ENCODE measurements at regions not wholly inside any gene's neighbourhood (a gene's known extent, or its start where the extent isn't known, plus 50 kb on each side); places are given as distances from the start of the nearest gene placed in this dataset.
"Not testable (repeated sequence)": the region's sequence is repeated elsewhere in the genome, so short reads cannot be mapped to it uniquely, and the experiment has no call there.

GRCh38 chr20:12847872-12848271 is 160.9 kb upstream of the SPTLC3 start:
- no peak for DNase-seq (ENCODE audit: extremely low read depth, low read depth)
- H3K4me3 ChIP-seq (replicated peaks; ENCODE audit: low read depth, low read length), result no peak overlapping the region
- no peak for TF ChIP-seq CTCF (IDR thresholded peaks at IDR 0.05; ENCODE audit: low read depth, low read length, missing control alignments)

- TF ChIP-seq CTCF (IDR thresholded peaks at IDR 0.05; ENCODE audit: low read depth, low read length, missing control alignments), result no peak
- DNase-seq (ENCODE audit: extremely low read depth, low read depth), result no peak
- H3K4me3 ChIP-seq (replicated peaks; ENCODE audit: low read depth, low read length), result no peak overlapping the region
These were observed 159.4 kb upstream of the SPTLC3 start for GRCh38 chr20:12849225-12849910.

GRCh38 chr20:12857643-12858042 is 151.1 kb upstream of the SPTLC3 start:
- DNase-seq (ENCODE audit: extremely low read depth, low read depth), result not testable (repeated sequence)

GRCh38 chr20:12860619-12861247 is 148.0 kb upstream of the SPTLC3 start:
- DNase-seq (ENCODE audit: extremely low read depth, low read depth), result no peak
- no peak for TF ChIP-seq CTCF (IDR thresholded peaks at IDR 0.05; ENCODE audit: low read depth, low read length, missing control alignments)
- H3K4me3 ChIP-seq (replicated peaks; ENCODE audit: low read depth, low read length), result no peak overlapping the region

More at GRCh38 chr20:12857643-12858042, 151.1 kb upstream of the SPTLC3 start:
- not testable (repeated sequence) for H3K4me3 ChIP-seq (replicated peaks; ENCODE audit: low read depth, low read length)

GRCh38 chr20:12869669-12870068 is 139.1 kb upstream of the SPTLC3 start:
- no peak for TF ChIP-seq CTCF (IDR thresholded peaks at IDR 0.05; ENCODE audit: low read depth, low read length, missing control alignments)
- DNase-seq (ENCODE audit: extremely low read depth, low read depth), result no peak
- no peak overlapping the region for H3K4me3 ChIP-seq (replicated peaks; ENCODE audit: low read depth, low read length)

- TF ChIP-seq CTCF (IDR thresholded peaks at IDR 0.05; ENCODE audit: low read depth, low read length, missing control alignments), result no peak
- no peak for DNase-seq (ENCODE audit: extremely low read depth, low read depth)
- no peak overlapping the region for H3K4me3 ChIP-seq (replicated peaks; ENCODE audit: low read depth, low read length)
These were observed 138.2 kb upstream of the SPTLC3 start for GRCh38 chr20:12870588-12870987.

GRCh38 chr20:12874933-12875332 is 133.8 kb upstream of the SPTLC3 start:
- no peak for TF ChIP-seq CTCF (IDR thresholded peaks at IDR 0.05; ENCODE audit: low read depth, low read length, missing control alignments)
- DNase-seq (ENCODE audit: extremely low read depth, low read depth), result no peak
- no peak overlapping the region for H3K4me3 ChIP-seq (replicated peaks; ENCODE audit: low read depth, low read length)
